H9 (cell line): ENCODE measurements at regions not wholly inside any gene's neighbourhood (a gene's known extent, or its start where the extent isn't known, plus 50 kb on each side); places are given as distances from the start of the nearest gene placed in this dataset.

Source experiments
- DNase-seq: peaks from one replicate; pipeline ENCODE4 v3.0.0-alpha.2; 2017
- H2AFZ ChIP-seq: one replicate; pipeline ENCODE4 v1.6.1; 2013; ENCODE audit warnings: mild to moderate bottlenecking, low read length, control low read depth, moderate library complexity
- H2AK5ac ChIP-seq: 2 replicates; pipeline ENCODE4 v1.6.1; 2013; ENCODE audit warnings: low read length, control low read depth, mixed read lengths; ENCODE audit not compliant: insufficient read length
- H2BK120ac ChIP-seq: one replicate; pipeline ENCODE4 v1.6.1; 2013; ENCODE audit warnings: low read depth, mild to moderate bottlenecking, low read length, control low read depth, inconsistent platforms; ENCODE audit not compliant: poor library complexity, severe bottlenecking
- H2BK12ac ChIP-seq: 2 replicates; pipeline ENCODE4 v1.6.1; 2013; ENCODE audit warnings: low read length, control low read depth, mixed read lengths, low read depth; ENCODE audit not compliant: insufficient read length
- H2BK15ac ChIP-seq: 2 replicates; pipeline ENCODE4 v1.6.1; 2013; ENCODE audit warnings: low read depth, low read length, control low read depth
- H2BK20ac ChIP-seq: one replicate; pipeline ENCODE4 v1.6.1; 2013; ENCODE audit warnings: low read depth, mild to moderate bottlenecking, low read length, control low read depth, inconsistent platforms; ENCODE audit not compliant: poor library complexity, severe bottlenecking
- H2BK5ac ChIP-seq: 2 replicates; pipeline ENCODE4 v1.6.1; 2013; ENCODE audit warnings: low read length, control low read depth, mixed read lengths; ENCODE audit not compliant: insufficient read length
- H3K14ac ChIP-seq: 2 replicates; pipeline ENCODE4 v1.6.1; 2013; ENCODE audit warnings: low read length, control low read depth; ENCODE audit not compliant: insufficient read depth
- H3K18ac ChIP-seq: 2 replicates; pipeline ENCODE4 v1.6.1; 2013; ENCODE audit warnings: low read depth, mild to moderate bottlenecking, mixed read lengths, low read length, control low read depth; ENCODE audit not compliant: insufficient read length
- H3K23ac ChIP-seq: 2 replicates; pipeline ENCODE4 v1.6.1; 2013; ENCODE audit warnings: low read length, control low read depth, mixed read lengths, low read depth; ENCODE audit not compliant: insufficient read length
- H3K23me2 ChIP-seq: 2 replicates; pipeline ENCODE4 v1.6.1; 2013; ENCODE audit warnings: low read depth, mild to moderate bottlenecking, mixed read lengths, low read length, control low read depth; ENCODE audit not compliant: insufficient read length, poor library complexity, severe bottlenecking
- H3K27ac ChIP-seq: 2 replicates; pipeline ENCODE4 v1.5.1; 2013; ENCODE audit warnings: low read length, control low read depth, mixed read lengths, low read depth; ENCODE audit not compliant: insufficient read length
- H3K27me3 ChIP-seq: 2 replicates; pipeline ENCODE4 v1.6.1; 2013; ENCODE audit warnings: low read length, control low read depth, inconsistent platforms; ENCODE audit not compliant: insufficient read depth
- H3K4ac ChIP-seq: 2 replicates; pipeline ENCODE4 v1.6.1; 2013; ENCODE audit warnings: low read depth, mild to moderate bottlenecking, control low read depth, inconsistent platforms, low read length, moderate library complexity
- H3K4me1 ChIP-seq: 2 replicates; pipeline ENCODE4 v1.6.1; 2013; ENCODE audit warnings: low read length, control low read depth, inconsistent platforms; ENCODE audit not compliant: insufficient read depth
- H3K4me2 ChIP-seq: 2 replicates; pipeline ENCODE4 v1.6.1; 2013; ENCODE audit warnings: low read length, control low read depth, mixed read lengths; ENCODE audit not compliant: insufficient read length, insufficient read depth
- H3K56ac ChIP-seq: 2 replicates; pipeline ENCODE4 v1.6.1; 2013; ENCODE audit warnings: low read depth, mild to moderate bottlenecking, mixed read lengths, low read length, control low read depth; ENCODE audit not compliant: insufficient read length
- H3K79me1 ChIP-seq: 2 replicates; pipeline ENCODE4 v1.6.1; 2013; ENCODE audit warnings: low read depth, mild to moderate bottlenecking, moderate library complexity, low read length, control low read depth, inconsistent platforms; ENCODE audit not compliant: insufficient read depth, poor library complexity, severe bottlenecking
- H3K79me2 ChIP-seq: 2 replicates; pipeline ENCODE4 v1.6.1; 2013; ENCODE audit warnings: low read length, control low read depth, inconsistent platforms; ENCODE audit not compliant: insufficient read depth
- H3K9ac ChIP-seq: 2 replicates; pipeline ENCODE4 v1.6.1; 2013; ENCODE audit warnings: low read length, control low read depth, mixed read lengths; ENCODE audit not compliant: insufficient read length; ENCODE audit errors: extremely low read depth
- H3K9me3 ChIP-seq: one replicate; pipeline ENCODE4 v1.6.1; 2013; ENCODE audit warnings: low read depth, low read length, inconsistent platforms; ENCODE audit not compliant: control insufficient read depth
- H3T11ph ChIP-seq: one replicate; pipeline ENCODE4 v1.6.1; 2013; ENCODE audit warnings: mild to moderate bottlenecking, low read length, control low read depth, inconsistent platforms
- H4K20me1 ChIP-seq: one replicate; pipeline ENCODE4 v1.6.1; 2013; ENCODE audit not compliant: control insufficient read depth, insufficient read length, insufficient read depth
- H4K5ac ChIP-seq: 2 replicates; pipeline ENCODE4 v1.6.1; 2013; ENCODE audit warnings: low read depth, mild to moderate bottlenecking, mixed read lengths, low read length, control low read depth; ENCODE audit not compliant: insufficient read length
- H4K8ac ChIP-seq: replicated peaks from 2 replicates; pipeline ENCODE4 v1.6.1; 2013; ENCODE audit warnings: low read length, control low read depth, mixed read lengths, low read depth; ENCODE audit not compliant: insufficient read length
- H4K91ac ChIP-seq: 2 replicates; pipeline ENCODE4 v1.6.1; 2013; ENCODE audit warnings: low read depth, mild to moderate bottlenecking, moderate library complexity, mixed read lengths, low read length, control low read depth; ENCODE audit not compliant: insufficient read length
- H3K27ac Mint-ChIP-seq, 3 experiments: 2 replicates in 2 of 3; 3 replicates in 1 of 3; pipeline ENCODE4 v1.8.0; 2020 to 2021; ENCODE audit warnings: mixed read lengths in 3 of 3, mild to moderate bottlenecking in 1 of 3, moderate library complexity in 1 of 3
- H3K27me3 Mint-ChIP-seq: 2 replicates; pipeline ENCODE4 v1.8.0; 2021; ENCODE audit warnings: low read depth, mild to moderate bottlenecking, moderate library complexity, mixed read lengths
- H3K36me3 Mint-ChIP-seq, 3 experiments: 2 replicates in 2 of 3; 3 replicates in 1 of 3; pipeline ENCODE4 v1.8.0; 2020 to 2021; ENCODE audit warnings: low read depth in 3 of 3, mixed read lengths in 3 of 3; ENCODE audit not compliant: insufficient read depth in 1 of 3
- H3K4me1 Mint-ChIP-seq, 2 experiments: 2 replicates each; pipeline ENCODE4 v1.8.0; 2020; ENCODE audit warnings: mixed read lengths in 2 of 2
- H3K4me3 Mint-ChIP-seq, 2 experiments: 2 replicates in 1 of 2; 3 replicates in 1 of 2; pipeline ENCODE4 v1.8.0; 2020 to 2021; ENCODE audit warnings: mild to moderate bottlenecking in 2 of 2, mixed read lengths in 2 of 2, moderate library complexity in 1 of 2
- H3K9me3 Mint-ChIP-seq, 2 experiments: 2 replicates in 1 of 2; 3 replicates in 1 of 2; pipeline ENCODE4 v1.8.0; 2020; ENCODE audit warnings: mild to moderate bottlenecking in 2 of 2, mixed read lengths in 2 of 2, moderate library complexity in 1 of 2
- TF ChIP-seq, protein P1 (sequence below): fragments of 200-600 bp; sonication (generic); conservative IDR thresholded peaks from 3 replicates; pipeline ENCODE4 v1.8.0; 2021; ENCODE audit warnings: antibody characterized with exemption, mild to moderate bottlenecking

DNA sequence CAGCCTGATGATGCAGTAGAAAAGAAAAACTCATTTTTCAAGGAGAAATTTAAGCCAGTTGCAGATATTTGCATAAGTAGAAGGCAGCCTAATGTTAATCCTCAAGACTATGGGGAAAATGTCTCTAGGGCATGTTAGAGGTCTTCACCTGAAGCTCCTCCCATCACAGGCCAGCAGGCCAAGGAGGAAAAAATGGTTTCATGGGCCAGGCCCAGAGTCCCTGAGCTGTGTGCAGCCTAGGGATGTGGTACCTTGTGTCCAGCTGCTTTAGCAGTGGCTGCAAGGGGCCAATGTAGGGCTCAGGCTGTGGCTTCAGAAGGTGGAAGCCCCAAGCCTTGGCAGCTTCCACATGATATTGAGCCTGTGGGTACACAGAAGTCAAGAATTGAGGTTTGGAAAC lies 1946.7 kb upstream of the FLRT2 start:
- Histone ChIP-seq H3K79me2 (no peaks in the 10 kb centered on the region), H3K18ac (no peak overlapping the region), H4K5ac (no peak overlapping the region), H2BK5ac (no peak overlapping the region), H3K4me1 (no peaks in the 10 kb centered on the region), H3K27me3 (no peaks in the 10 kb centered on the region), H2AFZ (no peak overlapping the region), H4K8ac (no peak overlapping the region), H2BK120ac (no peak overlapping the region), H3K23me2 (no peaks in the 10 kb centered on the region), H3K9ac (no peak overlapping the region), H3K4me2 (no peak overlapping the region), H2BK12ac (no peak overlapping the region), H3T11ph (no peak overlapping the region), H3K4ac (no peak overlapping the region), H4K91ac (no peak overlapping the region), H3K79me1 (no peaks in the 10 kb centered on the region), H3K56ac (no peak overlapping the region), H3K27ac (no peak overlapping the region), H3K9me3 (no peaks in the 10 kb centered on the region), H4K20me1 (no peaks in the 10 kb centered on the region), H3K14ac (no peak overlapping the region), H3K23ac (no peak overlapping the region), H2AK5ac (no peak overlapping the region), H2BK20ac (no peak overlapping the region), H2BK15ac (no peak overlapping the region)
- TF ChIP-seq, protein P1, sequence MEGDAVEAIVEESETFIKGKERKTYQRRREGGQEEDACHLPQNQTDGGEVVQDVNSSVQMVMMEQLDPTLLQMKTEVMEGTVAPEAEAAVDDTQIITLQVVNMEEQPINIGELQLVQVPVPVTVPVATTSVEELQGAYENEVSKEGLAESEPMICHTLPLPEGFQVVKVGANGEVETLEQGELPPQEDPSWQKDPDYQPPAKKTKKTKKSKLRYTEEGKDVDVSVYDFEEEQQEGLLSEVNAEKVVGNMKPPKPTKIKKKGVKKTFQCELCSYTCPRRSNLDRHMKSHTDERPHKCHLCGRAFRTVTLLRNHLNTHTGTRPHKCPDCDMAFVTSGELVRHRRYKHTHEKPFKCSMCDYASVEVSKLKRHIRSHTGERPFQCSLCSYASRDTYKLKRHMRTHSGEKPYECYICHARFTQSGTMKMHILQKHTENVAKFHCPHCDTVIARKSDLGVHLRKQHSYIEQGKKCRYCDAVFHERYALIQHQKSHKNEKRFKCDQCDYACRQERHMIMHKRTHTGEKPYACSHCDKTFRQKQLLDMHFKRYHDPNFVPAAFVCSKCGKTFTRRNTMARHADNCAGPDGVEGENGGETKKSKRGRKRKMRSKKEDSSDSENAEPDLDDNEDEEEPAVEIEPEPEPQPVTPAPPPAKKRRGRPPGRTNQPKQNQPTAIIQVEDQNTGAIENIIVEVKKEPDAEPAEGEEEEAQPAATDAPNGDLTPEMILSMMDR: no peak
- no peaks in the 10 kb centered on the region for H3K4me1 Mint-ChIP-seq
- H3K27ac Mint-ChIP-seq: no peak overlapping the region
- H3K9me3 Mint-ChIP-seq: peaks cover 13 to 19% of the 10 kb centered on the region in 2 experiments
- H3K4me3 Mint-ChIP-seq: no peak overlapping the region
- H3K36me3 Mint-ChIP-seq: peaks cover 6 to 11% (median 7%) of the 10 kb centered on the region in 3 experiments; a peak in 4 of 7 replicates
- DNase-seq: no peak
- H3K27me3 Mint-ChIP-seq: no peaks in the 10 kb centered on the region
